Gastrocnemius medialis (tissue), 4 donors: ENCODE measurements at regions not wholly inside any gene's neighbourhood (a gene's known extent, or its start where the extent isn't known, plus 50 kb on each side); places are given as distances from the start of the nearest gene placed in this dataset.

Experiments
- ATAC-seq, 2 donors: fragments of 150-250 bp; one replicate each; pipeline ENCODE4 v1.9.1; 2016
- DNase-seq, 2 donors: peaks; one replicate each; pipeline ENCODE4 v3.0.0-alpha.2; 2019
- H3K27ac ChIP-seq, 4 donors: fragments of 200-600 bp; sonication (generic); 1 replicate in 1 of 4; 2 replicates in 3 of 4; pipeline ENCODE4 v1.5.1; 2016 to 2018; ENCODE audit warnings: mild to moderate bottlenecking in 2 of 4, moderate library complexity in 1 of 4
- H3K27me3 ChIP-seq, 3 donors: fragments of 200-600 bp; sonication (generic) in 2 of 3; 1 replicate in 1 of 3; 2 replicates in 2 of 3; pipeline versions ENCODE4 v1.5.1 to v1.6.0; 2016 to 2019; ENCODE audit warnings: mild to moderate bottlenecking in 1 of 3, moderate library complexity in 1 of 3
- H3K36me3 ChIP-seq, 2 donors: fragments of 200-600 bp; sonication (generic) in 1 of 2; one replicate each; pipeline ENCODE4 v1.5.1; 2017 to 2018
- H3K4me1 ChIP-seq, 2 donors: fragments of 200-600 bp; sonication (generic) in 1 of 2; one replicate each; pipeline ENCODE4 v1.5.1; 2016 to 2017; ENCODE audit warnings: mild to moderate bottlenecking in 2 of 2
- H3K4me3 ChIP-seq, 4 donors: fragments of 200-600 bp; sonication (generic) in 3 of 4; 1 replicate in 1 of 4; 2 replicates in 3 of 4; pipeline ENCODE4 v1.5.1; 2016 to 2019; ENCODE audit warnings: mild to moderate bottlenecking in 2 of 4
- H3K9me3 ChIP-seq, 3 donors: fragments of 200-600 bp; sonication (generic) in 2 of 3; 1 replicate in 1 of 3; 2 replicates in 2 of 3; pipeline ENCODE4 v1.5.1; 2016 to 2019
- POLR2A ChIP-seq, 2 donors: fragments of 450-650 bp; IDR thresholded peaks; one replicate each; pipeline ENCODE4 v1.6.1; 2017; ENCODE audit warnings: antibody characterized with exemption in 2 of 2, mild to moderate bottlenecking in 2 of 2, moderate library complexity in 2 of 2
- in situ Hi-C, 4 donors: fragments of 200-750 bp; cut with MboI; loops; one replicate each; pipeline versions ENCODE4 v1.15.0 to v1.8.0; 2017; ENCODE audit warnings: low sequenced_read_pairs in 4 of 4
- intact Hi-C: fragments of 100-400 bp; cut with DNase I; formaldehyde crosslinking; loops from one replicate; pipeline ENCODE4 v1.15.1; 2023; ENCODE audit warnings: low total_unique reads
- TF ChIP-seq, protein P1 (sequence below), 5 experiments: fragments of 450-650 bp in 3 of 5; fragments of 200-600 bp in 2 of 5; sonication (generic) in 2 of 5; IDR thresholded peaks in 4 of 5; conservative IDR thresholded peaks in 1 of 5; 1 replicate in 4 of 5; 2 replicates in 1 of 5; pipeline ENCODE4 v1.5.1; 2016 to 2019; ENCODE audit warnings: antibody characterized with exemption in 5 of 5, mild to moderate bottlenecking in 3 of 5, moderate library complexity in 3 of 5

GRCh38 chr20:40600441-40601219, 88.4 kb downstream of the MAFB start:
- in situ Hi-C loops (no loop called here), intact Hi-C loops (no loop called here)
- TF ChIP-seq, protein P1, sequence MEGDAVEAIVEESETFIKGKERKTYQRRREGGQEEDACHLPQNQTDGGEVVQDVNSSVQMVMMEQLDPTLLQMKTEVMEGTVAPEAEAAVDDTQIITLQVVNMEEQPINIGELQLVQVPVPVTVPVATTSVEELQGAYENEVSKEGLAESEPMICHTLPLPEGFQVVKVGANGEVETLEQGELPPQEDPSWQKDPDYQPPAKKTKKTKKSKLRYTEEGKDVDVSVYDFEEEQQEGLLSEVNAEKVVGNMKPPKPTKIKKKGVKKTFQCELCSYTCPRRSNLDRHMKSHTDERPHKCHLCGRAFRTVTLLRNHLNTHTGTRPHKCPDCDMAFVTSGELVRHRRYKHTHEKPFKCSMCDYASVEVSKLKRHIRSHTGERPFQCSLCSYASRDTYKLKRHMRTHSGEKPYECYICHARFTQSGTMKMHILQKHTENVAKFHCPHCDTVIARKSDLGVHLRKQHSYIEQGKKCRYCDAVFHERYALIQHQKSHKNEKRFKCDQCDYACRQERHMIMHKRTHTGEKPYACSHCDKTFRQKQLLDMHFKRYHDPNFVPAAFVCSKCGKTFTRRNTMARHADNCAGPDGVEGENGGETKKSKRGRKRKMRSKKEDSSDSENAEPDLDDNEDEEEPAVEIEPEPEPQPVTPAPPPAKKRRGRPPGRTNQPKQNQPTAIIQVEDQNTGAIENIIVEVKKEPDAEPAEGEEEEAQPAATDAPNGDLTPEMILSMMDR (IDR thresholded peaks at IDR 0.05 in 4 of 5, conservative IDR thresholded peaks at IDR 0.05 in 1 of 5), result no peak
- no peak for TF ChIP-seq POLR2A (IDR thresholded peaks at IDR 0.05)
- H3K36me3 ChIP-seq, result no peaks in the 10 kb centered on the region
- H3K4me3 ChIP-seq, result no peak overlapping the region
- no peak for DNase-seq
- H3K27ac ChIP-seq, result no peak overlapping the region
- no peak for ATAC-seq
- no peaks in the 10 kb centered on the region for H3K9me3 ChIP-seq
- no peaks in the 10 kb centered on the region for H3K27me3 ChIP-seq
- H3K4me1 ChIP-seq, result no peaks in the 10 kb centered on the region

- TF ChIP-seq, protein P1 (IDR thresholded peaks at IDR 0.05 in 4 of 5, conservative IDR thresholded peaks at IDR 0.05 in 1 of 5), result no peak
- no peak for TF ChIP-seq POLR2A (IDR thresholded peaks at IDR 0.05)
- Histone ChIP-seq H3K27me3 (no peaks in the 10 kb centered on the region), H3K27ac (no peak overlapping the region), H3K36me3 (no peaks in the 10 kb centered on the region), H3K4me1 (no peaks in the 10 kb centered on the region), H3K9me3 (no peaks in the 10 kb centered on the region), H3K4me3 (no peak overlapping the region)
- in situ Hi-C loops (no loop called here), intact Hi-C loops (no loop called here)
- DNase-seq (no peak), ATAC-seq (no peak)
Measured at GRCh38 chr20:40599987-40600386, 89.0 kb downstream of the MAFB start.

DNA sequence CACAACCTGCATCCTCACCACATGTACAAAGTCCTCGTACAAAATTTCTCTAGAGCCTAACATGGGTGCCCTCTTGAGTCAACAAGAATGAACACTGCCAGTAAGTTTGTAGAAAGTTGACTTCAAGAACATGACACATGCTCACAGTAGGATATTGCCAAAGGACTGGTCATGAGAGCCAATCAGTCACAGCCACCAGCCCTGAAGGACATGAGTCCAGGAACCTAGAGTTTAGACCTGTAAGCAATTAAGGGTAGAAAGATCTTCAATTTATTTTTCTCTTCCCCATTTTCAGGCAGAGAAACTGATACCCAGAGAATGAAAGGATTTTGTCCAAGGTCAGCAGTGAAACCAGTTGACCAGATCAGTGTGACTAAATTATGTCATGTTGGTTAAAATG, 96.1 kb downstream of the MAFB start:
- Histone ChIP-seq H3K27me3 (peaks cover 0 to 7% (median 0%) of the 10 kb centered on the region in 3 donors), H3K4me3 (no peak overlapping the region), H3K9me3 (no peaks in the 10 kb centered on the region), H3K4me1 (no peaks in the 10 kb centered on the region), H3K27ac (no peak overlapping the region), H3K36me3 (no peaks in the 10 kb centered on the region)
- DNase-seq, result no peak
- in situ Hi-C loops (no loop called here), intact Hi-C loops (no loop called here)
- no peak for ATAC-seq
- TF ChIP-seq POLR2A (IDR thresholded peaks at IDR 0.05), result no peak
- TF ChIP-seq, protein P1 (IDR thresholded peaks at IDR 0.05 in 4 of 5, conservative IDR thresholded peaks at IDR 0.05 in 1 of 5), result no peak

- Histone ChIP-seq H3K4me1 (no peaks in the 10 kb centered on the region), H3K27ac (no peak overlapping the region), H3K27me3 (peaks cover 0 to 7% (median 0%) of the 10 kb centered on the region in 3 donors), H3K4me3 (no peak overlapping the region), H3K36me3 (no peaks in the 10 kb centered on the region), H3K9me3 (no peaks in the 10 kb centered on the region)
- DNase-seq, result no peak
- TF ChIP-seq, protein P1 (IDR thresholded peaks at IDR 0.05 in 4 of 5, conservative IDR thresholded peaks at IDR 0.05 in 1 of 5), result no peak
- no peak for TF ChIP-seq POLR2A (IDR thresholded peaks at IDR 0.05)
- in situ Hi-C loops (no loop called here), intact Hi-C loops (no loop called here)
- no peak for ATAC-seq
Measured at GRCh38 chr20:40591536-40591935, 97.5 kb downstream of the MAFB start.
